ENCODE measurements at regions not wholly inside any gene's neighbourhood (a gene's known extent, or its start where the extent isn't known, plus 50 kb on each side); places are given as distances from the start of the nearest gene placed in this dataset.

- Histone ChIP-seq H3K9ac (no peak overlapping the region), H4K20me1 (ENCODE audit: insufficient read depth) (no peaks in the 10 kb centered on the region; the same call in 1 of the 2 replicates), H3K27me3 (ENCODE audit: insufficient read depth) (no peaks in the 10 kb centered on the region), H3K4me3 (ENCODE audit: low read depth in 2 of 2, low read length in 1 of 2) (no peak overlapping the region), H3F3A (replicated peaks; ENCODE audit: insufficient read depth) (no peaks in the 10 kb centered on the region), H3K9me2 (no peaks in the 10 kb centered on the region), H3K36me3 (replicated peaks in 1 of 2; ENCODE audit: control insufficient read depth in 1 of 2, insufficient read depth in 2 of 2, low read length in 1 of 2) (no peaks in the 10 kb centered on the region), H3K9me3 (no peaks in the 10 kb centered on the region), H3K79me2 (ENCODE audit: insufficient read depth) (no peaks in the 10 kb centered on the region; the same call in 1 of the 2 replicates), H3K4me2 (no peak overlapping the region), H2AFZ (ENCODE audit: low read depth) (no peak overlapping the region), H3K27ac (ENCODE audit: low read depth in 2 of 2, low read length in 1 of 2) (no peak overlapping the region), H3K4me1 (ENCODE audit: control insufficient read depth in 1 of 2, insufficient read depth in 2 of 2, low read depth in 1 of 2, low read length in 1 of 2) (no peaks in the 10 kb centered on the region)
- no peak for DNase-seq
- 50% methylated on average over 9 of the region's 9 CpGs for WGBS (ENCODE audit: low lambda C conversion rate)
- no peak for TF ChIP-seq GATA2 (CRISPR knock-in tag; IDR thresholded peaks at IDR 0.05)
- TF ChIP-seq RCOR1 (IDR thresholded peaks at IDR 0.05; ENCODE audit: low read length), result no peak
- no peak for TF ChIP-seq SIN3A (IDR thresholded peaks at IDR 0.05; ENCODE audit: borderline replicate concordance, low read depth, low read length)
- TF ChIP-seq NFIC (IDR thresholded peaks at IDR 0.05; ENCODE audit: borderline replicate concordance), result no peak
- no peak for TF ChIP-seq PBX3 (IDR thresholded peaks at IDR 0.05)
- TF ChIP-seq FOSL2 (IDR thresholded peaks at IDR 0.05; ENCODE audit: borderline replicate concordance, low read depth), result no peak
- TF ChIP-seq FOXJ3 (CRISPR knock-in tag; IDR thresholded peaks at IDR 0.05), result no peak
- TF ChIP-seq MAX (IDR thresholded peaks at IDR 0.05; ENCODE audit: low read depth), result no peak
- TF ChIP-seq EP300 (IDR thresholded peaks at IDR 0.05; ENCODE audit: borderline replicate concordance in 1 of 2, low read depth in 1 of 2, low read length in 1 of 2), result no peak
- no peak for TF ChIP-seq SMC3 (IDR thresholded peaks at IDR 0.05; ENCODE audit: low read depth, low read length)
- TF ChIP-seq MEF2A (IDR thresholded peaks at IDR 0.05; ENCODE audit: borderline replicate concordance, low read depth), result no peak
- TF ChIP-seq TCF12 (IDR thresholded peaks at IDR 0.05), result no peak
- TF ChIP-seq RAD21 (IDR thresholded peaks at IDR 0.05; ENCODE audit: low read length), result no peak
- TF ChIP-seq JUND (IDR thresholded peaks at IDR 0.05), result no peak
- TF ChIP-seq FOXM1 (IDR thresholded peaks at IDR 0.05; ENCODE audit: low read depth), result no peak
- ChIA-PET CTCF (no interaction called here), POLR2A (no interaction called here)
These were observed 79.2 kb upstream of the CLCN4 start for GRCh38 chrX:10077425-10078188.

- 43% methylated on average over 5 of the region's 5 CpGs for WGBS (ENCODE audit: low lambda C conversion rate)
- no peaks in the 10 kb centered on the region; the same call in 1 of the 2 replicates for H3K79me2 ChIP-seq (ENCODE audit: insufficient read depth)
- ChIA-PET CTCF (no interaction called here), POLR2A (no interaction called here)
- H3K27me3 ChIP-seq (ENCODE audit: insufficient read depth), result no peaks in the 10 kb centered on the region
- H3K4me3 ChIP-seq (ENCODE audit: low read depth in 2 of 2, low read length in 1 of 2), result no peak overlapping the region
- no peaks in the 10 kb centered on the region for H3F3A ChIP-seq (replicated peaks; ENCODE audit: insufficient read depth)
- no peak overlapping the region for H3K27ac ChIP-seq (ENCODE audit: low read depth in 2 of 2, low read length in 1 of 2)
- H3K9me2 ChIP-seq, result no peaks in the 10 kb centered on the region
- no peak overlapping the region for H2AFZ ChIP-seq (ENCODE audit: low read depth)
- no peak overlapping the region for H3K9ac ChIP-seq
- no peak for DNase-seq
- no peaks in the 10 kb centered on the region for H3K9me3 ChIP-seq
- H3K4me2 ChIP-seq, result no peak overlapping the region
- no peak for TF ChIP-seq EP300 (IDR thresholded peaks at IDR 0.05; ENCODE audit: borderline replicate concordance in 1 of 2, low read depth in 1 of 2, low read length in 1 of 2)
- no peak for TF ChIP-seq GATA2 (CRISPR knock-in tag; IDR thresholded peaks at IDR 0.05)
- TF ChIP-seq GABPA (IDR thresholded peaks at IDR 0.05; ENCODE audit: low read depth), result no peak
- no peak for TF ChIP-seq PBX3 (IDR thresholded peaks at IDR 0.05)
- no peak for TF ChIP-seq TCF12 (IDR thresholded peaks at IDR 0.05)
- no peak for TF ChIP-seq TEAD4 (IDR thresholded peaks at IDR 0.05; ENCODE audit: borderline replicate concordance, insufficient read depth)
- TF ChIP-seq SIN3A (IDR thresholded peaks at IDR 0.05; ENCODE audit: borderline replicate concordance, low read depth, low read length), result no peak
- no peak for TF ChIP-seq EZH2phosphoT487 (IDR thresholded peaks at IDR 0.05; ENCODE audit: borderline replicate concordance, low read depth)
- H4K20me1 ChIP-seq (ENCODE audit: insufficient read depth), result no peaks in the 10 kb centered on the region; the same call in 1 of the 2 replicates
- H3K36me3 ChIP-seq (replicated peaks in 1 of 2; ENCODE audit: control insufficient read depth in 1 of 2, insufficient read depth in 2 of 2, low read length in 1 of 2), result no peaks in the 10 kb centered on the region
- H3K4me1 ChIP-seq (ENCODE audit: control insufficient read depth in 1 of 2, insufficient read depth in 2 of 2, low read depth in 1 of 2, low read length in 1 of 2), result peaks cover 0 to 2% of the 10 kb centered on the region in 2 experiments; a peak in 1 of 4 replicates
These were observed 78.5 kb upstream of the CLCN4 start for GRCh38 chrX:10078266-10078665.

Measured in SK-N-SH (cell line).